SK-N-SH (cell line): ENCODE measurements at regions not wholly inside any gene's neighbourhood (a gene's known extent, or its start where the extent isn't known, plus 50 kb on each side); places are given as distances from the start of the nearest gene placed in this dataset.

Source experiments
- CTCF ChIA-PET: fragments of 300-600, 350-600 bp; formaldehyde crosslinking; extraction: SDS; loops from one replicate; lab custom pipeline; 2021; lab: Yijun Ruan, JAX
- POLR2A ChIA-PET: fragments of 350-600 bp; sonication (Branson Sonifier 250); formaldehyde crosslinking; extraction: SDS; loops from one replicate; lab custom pipeline; 2020; ENCODE audit warnings: antibody characterized with exemption, inconsistent platforms; lab: Yijun Ruan, JAX
- DNase-seq: peaks from one replicate; pipeline ENCODE4 v3.0.0; 2012
- H2AFZ ChIP-seq: fragments of 200-600 bp; sonication (generic); 2 replicates; pipeline ENCODE4 v1.8.1; 2016; ENCODE audit warnings: antibody characterized with exemption, mild to moderate bottlenecking, low read depth
- H3F3A ChIP-seq: fragments of 200-600 bp; sonication (generic); replicated peaks from 2 replicates; pipeline ENCODE3; 2016; ENCODE audit warnings: antibody characterized with exemption, mild to moderate bottlenecking; ENCODE audit not compliant: insufficient read depth
- H3K27ac ChIP-seq, 2 experiments: fragments of 200-500 bp in 1 of 2; fragments of 200-600 bp in 1 of 2; sonication (Bioruptor generic) in 1 of 2; sonication (generic), shearing (Covaris generic) in 1 of 2; 2 replicates each; pipeline versions ENCODE4 v1.5.1 to v1.6.1; 2014 to 2016; ENCODE audit warnings: low read depth in 2 of 2, inconsistent platforms in 1 of 2, low read length in 1 of 2, mild to moderate bottlenecking in 1 of 2, mixed read lengths in 1 of 2
- H3K27me3 ChIP-seq: fragments of 200-600 bp; sonication (generic), shearing (Covaris generic); 2 replicates; pipeline ENCODE4 v1.6.1; 2016; ENCODE audit warnings: mixed run types; ENCODE audit not compliant: insufficient read depth
- H3K36me3 ChIP-seq, 2 experiments: fragments of 200-500 bp in 1 of 2; fragments of 200-600 bp in 1 of 2; sonication (Bioruptor generic) in 1 of 2; sonication (generic) in 1 of 2; replicated peaks in 1 of 2; 2 replicates each; pipeline versions ENCODE3 to v1.5.1; 2014 to 2016; ENCODE audit warnings: low read length in 1 of 2, mild to moderate bottlenecking in 1 of 2; ENCODE audit not compliant: insufficient read depth in 2 of 2, control insufficient read depth in 1 of 2
- H3K4me1 ChIP-seq, 2 experiments: fragments of 200-500 bp in 1 of 2; fragments of 200-600 bp in 1 of 2; sonication (Bioruptor generic) in 1 of 2; sonication (generic), shearing (Covaris generic) in 1 of 2; 2 replicates each; pipeline versions ENCODE4 v1.5.1 to v1.6.1; 2014 to 2016; ENCODE audit warnings: low read depth in 1 of 2, low read length in 1 of 2, mixed run types in 1 of 2; ENCODE audit not compliant: insufficient read depth in 2 of 2, control insufficient read depth in 1 of 2
- H3K4me2 ChIP-seq: fragments of 200-600 bp; sonication (generic), shearing (Covaris generic); 2 replicates; pipeline ENCODE4 v1.6.1; 2017; ENCODE audit warnings: mixed run types
- H3K4me3 ChIP-seq, 2 experiments: fragments of 200-500 bp in 1 of 2; fragments of 200-600 bp in 1 of 2; sonication (Bioruptor generic) in 1 of 2; sonication (generic), shearing (Covaris generic) in 1 of 2; 2 replicates each; pipeline versions ENCODE4 v1.5.1 to v1.8.1; 2014 to 2016; ENCODE audit warnings: low read depth in 2 of 2, inconsistent platforms in 1 of 2, low read length in 1 of 2, mild to moderate bottlenecking in 1 of 2, mixed read lengths in 1 of 2, moderate library complexity in 1 of 2
- H3K79me2 ChIP-seq: fragments of 200-600 bp; sonication (generic); 2 replicates; pipeline ENCODE4 v1.8.1; 2017; ENCODE audit warnings: mild to moderate bottlenecking; ENCODE audit not compliant: insufficient read depth
- H3K9ac ChIP-seq: fragments of 200-600 bp; sonication (generic); 2 replicates; pipeline ENCODE4 v1.6.1; 2017; ENCODE audit warnings: mixed run types
- H3K9me2 ChIP-seq: fragments of 200-600 bp; sonication (generic); 2 replicates; pipeline ENCODE4 v1.6.1; 2017; ENCODE audit warnings: mixed run types
- H3K9me3 ChIP-seq: fragments of 200-600 bp; sonication (generic); 2 replicates; pipeline ENCODE4 v1.6.1; 2017; ENCODE audit warnings: mixed run types, mild to moderate bottlenecking, moderate library complexity
- H4K20me1 ChIP-seq: fragments of 200-600 bp; sonication (generic); 2 replicates; pipeline ENCODE4 v1.6.1; 2017; ENCODE audit warnings: mild to moderate bottlenecking, mixed run types; ENCODE audit not compliant: insufficient read depth
- ELF1 ChIP-seq: IDR thresholded peaks from 2 replicates; pipeline ENCODE4 v1.4.0; 2012
- EP300 ChIP-seq, 2 experiments: IDR thresholded peaks; 2 replicates each; pipeline versions ENCODE4 v1.4.0 to v1.6.1; 2012; ENCODE audit warnings: borderline replicate concordance in 1 of 2, low read depth in 1 of 2, low read length in 1 of 2
- EZH2phosphoT487 ChIP-seq: fragments of 200-600 bp; sonication (generic); IDR thresholded peaks from 2 replicates; pipeline ENCODE4 v1.6.1; 2017; ENCODE audit warnings: low read depth, mixed run types, mild to moderate bottlenecking, antibody characterized with exemption, moderate library complexity, borderline replicate concordance
- FOSL2 ChIP-seq: IDR thresholded peaks from 2 replicates; pipeline ENCODE4 v1.4.0; 2012; ENCODE audit warnings: low read depth, mild to moderate bottlenecking, moderate library complexity, borderline replicate concordance
- FOXJ3 ChIP-seq: sonication (generic); formaldehyde crosslinking; IDR thresholded peaks from 2 replicates; pipeline ENCODE4 v1.5.1; 2020; ENCODE audit warnings: mild to moderate bottlenecking, missing genetic modification reagents
- GABPA ChIP-seq: IDR thresholded peaks from 2 replicates; pipeline ENCODE4 v1.4.0; 2012; ENCODE audit warnings: low read depth, mild to moderate bottlenecking
- GATA2 ChIP-seq: sonication (generic); formaldehyde crosslinking; IDR thresholded peaks from 2 replicates; pipeline ENCODE4 v1.5.0; 2020; ENCODE audit warnings: mild to moderate bottlenecking, missing genetic modification reagents
- MAX ChIP-seq: IDR thresholded peaks from 2 replicates; pipeline ENCODE4 v1.4.0; 2012; ENCODE audit warnings: low read depth
- MXI1 ChIP-seq: IDR thresholded peaks from 2 replicates; pipeline ENCODE4 v1.6.1; 2012; ENCODE audit warnings: mild to moderate bottlenecking, low read depth, low read length, improper control_type of control experiment
- NFIC ChIP-seq: IDR thresholded peaks from 2 replicates; pipeline ENCODE4 v1.4.0; 2012; ENCODE audit warnings: borderline replicate concordance
- NRF1 ChIP-seq: IDR thresholded peaks from 2 replicates; pipeline ENCODE4 v1.6.1; 2012; ENCODE audit warnings: low read depth, mild to moderate bottlenecking, low read length
- PBX3 ChIP-seq: IDR thresholded peaks from 2 replicates; pipeline ENCODE4; 2012
- POLR2AphosphoS5 ChIP-seq: IDR thresholded peaks from 2 replicates; pipeline ENCODE4 v1.6.1; 2012; ENCODE audit warnings: low read depth, low read length
- RCOR1 ChIP-seq: fragments of 150-350 bp; IDR thresholded peaks from 2 replicates; pipeline ENCODE4 v1.6.1; 2017; ENCODE audit warnings: antibody characterized with exemption, low read length
- REST ChIP-seq: IDR thresholded peaks from 2 replicates; pipeline ENCODE4 v1.6.1; 2012; ENCODE audit warnings: mild to moderate bottlenecking, low read depth, low read length, moderate library complexity
- RFX5 ChIP-seq: IDR thresholded peaks from 2 replicates; pipeline ENCODE4 v1.6.1; 2012; ENCODE audit warnings: mild to moderate bottlenecking, improper control_type of control experiment, low read length
- RXRA ChIP-seq: IDR thresholded peaks from 2 replicates; pipeline ENCODE4 v1.4.0; 2012; ENCODE audit warnings: low read depth, mild to moderate bottlenecking, borderline replicate concordance
- SMC3 ChIP-seq: IDR thresholded peaks from 2 replicates; pipeline ENCODE4 v1.6.1; 2012; ENCODE audit warnings: low read depth, low read length, improper control_type of control experiment
- TCF12 ChIP-seq: IDR thresholded peaks from 2 replicates; pipeline ENCODE4 v1.4.0; 2012
- USF1 ChIP-seq: IDR thresholded peaks from 2 replicates; pipeline ENCODE4 v1.4.0; 2012; ENCODE audit warnings: low read depth, borderline replicate concordance
- WGBS: methylation state at CpG from one replicate; pipeline ENCODE4 v1.1.6; 2017; ENCODE audit warnings: low lambda C conversion rate; 5-methylcytosine and 5-hydroxymethylcytosine counted together

GRCh38 chr9:88251903-88252302 lies 113.6 kb upstream of the SPATA31C2 start:
- Histone ChIP-seq H3K36me3 (no peaks in the 10 kb centered on the region), H3K4me2 (no peak overlapping the region), H3K27me3 (no peaks in the 10 kb centered on the region), H3K27ac (no peak overlapping the region), H3K4me3 (no peak overlapping the region), H3K9me3 (no peaks in the 10 kb centered on the region), H3K9ac (no peak overlapping the region), H4K20me1 (no peaks in the 10 kb centered on the region), H3K4me1 (no peaks in the 10 kb centered on the region), H2AFZ (no peak overlapping the region), H3K9me2 (no peaks in the 10 kb centered on the region), H3F3A (no peaks in the 10 kb centered on the region), H3K79me2 (no peaks in the 10 kb centered on the region)
- no peak for TF ChIP-seq EZH2phosphoT487
- no peak for TF ChIP-seq TCF12
- no peak for TF ChIP-seq PBX3
- TF ChIP-seq POLR2AphosphoS5 = no peak
- TF ChIP-seq RFX5 = no peak
- TF ChIP-seq FOXJ3 = no peak
- no peak for TF ChIP-seq SMC3
- TF ChIP-seq GATA2 (CRISPR knock-in tag) = no peak
- TF ChIP-seq USF1 = no peak
- no peak for TF ChIP-seq GABPA
- no peak for TF ChIP-seq RXRA
- TF ChIP-seq NRF1 = no peak
- no peak for TF ChIP-seq RCOR1
- TF ChIP-seq MXI1 = no peak
- TF ChIP-seq NFIC = no peak
- TF ChIP-seq ELF1 = no peak
- no peak for TF ChIP-seq FOSL2
- no peak for TF ChIP-seq REST
- no peak for TF ChIP-seq EP300 (IDR thresholded peaks at IDR 0.05; ENCODE audit: borderline replicate concordance in 1 of 2, low read depth in 1 of 2, low read length in 1 of 2)
- no peak for TF ChIP-seq MAX
- ChIA-PET CTCF (interaction anchor here (0.7 kb wide), 1 partner anchor 356 kb away, joined by 4 read pairs; no protein-coding TSS in a partner anchor), POLR2A (no interaction called here)
- 14% methylated on average over 1 of the region's 1 CpG for WGBS
- DNase-seq = no peak
